Naive thymus-derived CD4-positive, alpha-beta T cell (primary cell): ENCODE measurements at regions not wholly inside any gene's neighbourhood (a gene's known extent, or its start where the extent isn't known, plus 50 kb on each side); places are given as distances from the start of the nearest gene placed in this dataset.

ENCODE experiments used
- ATAC-seq: fragments of 150-1000 bp; cut with Tn5 transposase; 2 replicates; pipeline ENCODE4 v1.10.0; 2021; ENCODE audit warnings: mild to moderate bottlenecking, moderate library complexity
- CTCF ChIA-PET: fragments of 350-600 bp; sonication (Branson Sonifier 250); formaldehyde crosslinking; loops from one replicate; lab custom pipeline; 2021; ENCODE audit warnings: antibody characterized with exemption; lab: Charles Lee
- POLR2A ChIA-PET: fragments of 350-600 bp; sonication (Branson Sonifier 250); formaldehyde crosslinking; loops from one replicate; lab custom pipeline; 2021; ENCODE audit warnings: antibody characterized with exemption, inconsistent platforms; lab: Charles Lee
- DNase-seq, 9 donors: peaks; one replicate each; pipeline versions ENCODE4 v3.0.0 to v3.0.0-alpha.2; 2020 to 2022; ENCODE audit warnings: mixed read lengths in 1 of 9
- H3K27ac ChIP-seq: one replicate; pipeline ENCODE4 v1.7.0; 2013; ENCODE audit warnings: mild to moderate bottlenecking, low read depth, low read length, moderate library complexity
- H3K27me3 ChIP-seq, 2 donors: one replicate each; pipeline ENCODE4 v1.7.0; 2013; ENCODE audit warnings: low read length in 2 of 2, mild to moderate bottlenecking in 2 of 2, moderate library complexity in 2 of 2; ENCODE audit not compliant: control insufficient read depth in 2 of 2, insufficient read depth in 2 of 2
- H3K36me3 ChIP-seq, 3 experiments: 1 replicate in 2 of 3; 2 replicates in 1 of 3; pipeline ENCODE4 v1.7.0; 2013; ENCODE audit warnings: low read length in 3 of 3, mild to moderate bottlenecking in 3 of 3, moderate library complexity in 1 of 3; ENCODE audit not compliant: insufficient read depth in 3 of 3, control insufficient read depth in 2 of 3
- H3K4me1 ChIP-seq, 2 donors: one replicate each; pipeline ENCODE4 v1.7.0; 2013; ENCODE audit warnings: low read length in 2 of 2, mild to moderate bottlenecking in 2 of 2, moderate library complexity in 1 of 2; ENCODE audit not compliant: control insufficient read depth in 2 of 2, insufficient read depth in 2 of 2
- H3K4me3 ChIP-seq: 2 replicates; pipeline ENCODE4 v1.7.0; 2013; ENCODE audit warnings: mild to moderate bottlenecking, low read length
- H3K9me3 ChIP-seq, 3 experiments: 1 replicate in 2 of 3; 2 replicates in 1 of 3; pipeline ENCODE4 v1.7.0; 2013; ENCODE audit warnings: low read length in 3 of 3; ENCODE audit not compliant: control insufficient read depth in 2 of 3
- H3K27ac Mint-ChIP-seq, 9 donors: one replicate each; pipeline ENCODE4 v1.8.0; 2020 to 2022; ENCODE audit warnings: mixed read lengths in 9 of 9, mild to moderate bottlenecking in 8 of 9, moderate library complexity in 5 of 9, inconsistent platforms in 2 of 9
- H3K27me3 Mint-ChIP-seq, 5 donors: one replicate each; pipeline ENCODE4 v1.8.0; 2021 to 2022; ENCODE audit warnings: mixed read lengths in 5 of 5, mild to moderate bottlenecking in 1 of 5
- H3K36me3 Mint-ChIP-seq, 5 donors: one replicate each; pipeline ENCODE4 v1.8.0; 2020 to 2022; ENCODE audit warnings: mixed read lengths in 5 of 5, mild to moderate bottlenecking in 3 of 5, inconsistent platforms in 1 of 5
- H3K4me1 Mint-ChIP-seq, 7 donors: one replicate each; pipeline ENCODE4 v1.8.0; 2020 to 2022; ENCODE audit warnings: mixed read lengths in 7 of 7, mild to moderate bottlenecking in 3 of 7, inconsistent platforms in 1 of 7
- H3K4me3 Mint-ChIP-seq, 10 donors: one replicate each; pipeline ENCODE4 v1.8.0; 2020 to 2022; ENCODE audit warnings: mild to moderate bottlenecking in 10 of 10, mixed read lengths in 10 of 10, moderate library complexity in 6 of 10, inconsistent platforms in 2 of 10
- H3K9me3 Mint-ChIP-seq, 11 donors: one replicate each; pipeline ENCODE4 v1.8.0; 2020 to 2022; ENCODE audit warnings: mixed read lengths in 11 of 11, mild to moderate bottlenecking in 4 of 11, inconsistent platforms in 1 of 11, moderate library complexity in 1 of 11
- intact Hi-C, 2 donors: fragments of 100-400 bp; cut with micrococcal nuclease; formaldehyde crosslinking; loops; one replicate each; pipeline ENCODE4 v1.15.1; 2023

DNA sequence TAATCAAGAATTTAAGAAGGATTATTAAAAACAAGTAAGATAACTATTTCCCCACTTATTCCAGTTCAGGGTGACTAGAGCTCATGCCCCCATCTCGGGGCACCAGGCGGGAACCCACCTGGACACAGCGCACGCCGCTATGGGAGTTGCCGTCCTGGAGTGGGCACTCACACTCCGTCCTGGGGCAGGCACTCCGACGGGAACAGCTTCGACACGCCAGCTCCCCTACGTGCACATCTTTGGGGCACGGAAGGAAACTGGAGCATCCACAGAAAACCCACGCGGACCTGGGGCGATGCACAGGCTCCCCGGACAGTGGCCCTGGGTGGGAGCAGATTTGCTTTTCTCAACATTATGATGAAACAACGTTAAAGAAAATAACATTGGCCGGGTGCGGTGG lies 52.0 kb upstream of the GATA5 start:
- Histone ChIP-seq H3K4me1 (no peaks in the 10 kb centered on the region), H3K36me3 (no peaks in the 10 kb centered on the region), H3K27me3 (peaks cover 0 to under 1% of the 10 kb centered on the region in 2 donors), H3K4me3 (no peak overlapping the region), H3K27ac (no peak overlapping the region), H3K9me3 (no peaks in the 10 kb centered on the region)
- DNase-seq (no peak), ATAC-seq (no peak)
- Mint-ChIP-seq H3K27me3 (peaks cover 2 to 19% (median 9%) of the 10 kb centered on the region in 5 donors), H3K4me1 (peaks cover 0 to 5% (median 0%) of the 10 kb centered on the region in 7 donors), H3K4me3 (no peak overlapping the region), H3K9me3 (peaks cover 0 to 1% (median 0%) of the 10 kb centered on the region in 11 donors), H3K36me3 (no peaks in the 10 kb centered on the region), H3K27ac (no peak overlapping the region)
- ChIA-PET POLR2A (no interaction called here), CTCF (no interaction called here)
- intact Hi-C loops = no loop called here

DNA sequence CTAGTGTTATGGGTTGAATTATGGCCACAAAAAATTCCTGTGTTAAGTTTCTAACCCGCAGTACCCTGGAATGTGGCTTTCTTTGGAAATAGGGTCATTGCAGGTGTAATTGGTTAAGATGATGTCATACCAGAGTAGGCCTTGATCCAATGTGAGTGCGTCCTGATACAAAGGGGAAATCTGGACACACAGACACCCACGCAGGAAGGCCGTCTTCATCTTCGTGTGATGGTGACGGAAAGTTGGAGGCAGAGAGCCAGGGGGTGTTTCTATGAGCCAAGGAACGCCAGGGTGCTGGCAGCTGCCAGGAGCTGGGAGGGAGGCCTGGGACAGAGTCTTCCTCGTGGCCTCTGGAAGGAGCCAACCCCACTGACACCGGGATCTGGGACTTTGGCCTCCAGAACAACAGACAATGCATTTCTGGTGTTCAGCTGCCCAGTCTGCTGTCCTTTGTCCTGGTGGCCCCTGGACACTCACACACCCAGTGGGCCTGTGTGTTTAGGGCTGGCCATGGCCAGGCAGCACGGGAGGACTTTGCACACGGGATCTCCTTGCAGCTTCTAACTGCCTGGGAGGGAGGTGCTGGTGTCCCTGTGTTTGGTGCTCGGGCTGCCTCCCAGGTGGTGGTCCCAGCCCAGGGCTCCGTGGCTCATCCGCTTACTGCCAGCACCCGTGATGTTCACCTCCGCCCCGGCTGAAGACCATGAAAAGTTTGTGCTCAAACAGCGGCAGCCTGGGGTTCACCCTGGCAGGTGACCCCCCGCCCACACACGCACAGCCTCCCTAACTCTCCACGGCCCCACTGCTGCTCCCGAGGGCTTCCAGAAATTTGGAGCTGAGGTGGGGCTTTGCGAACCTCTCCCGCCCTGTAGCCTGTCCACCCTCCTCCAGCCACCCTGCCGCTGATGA lies 53.4 kb upstream of the GATA5 start:
- peaks cover 0 to 3% (median 0%) of the 10 kb centered on the region in 7 donors for H3K4me1 Mint-ChIP-seq
- CTCF ChIA-PET = interaction anchor here (0.6 kb wide), 1 partner anchor 26 kb away, joined by 3 read pairs; no protein-coding TSS in a partner anchor
- H3K36me3 ChIP-seq = no peaks in the 10 kb centered on the region

GRCh38 chr20:62529896-62530642 lies 54.3 kb upstream of the GATA5 start:
- Histone ChIP-seq H3K4me1 (no peaks in the 10 kb centered on the region), H3K36me3 (no peaks in the 10 kb centered on the region), H3K27me3 (no peaks in the 10 kb centered on the region), H3K9me3 (no peaks in the 10 kb centered on the region), H3K27ac (no peak overlapping the region), H3K4me3 (no peak overlapping the region)
- ATAC-seq (no peak), DNase-seq (no peak)
- ChIA-PET POLR2A (no interaction called here), CTCF (interaction anchor here (0.6 to 0.7 kb wide), 2 partner anchors 12 to 27 kb away, joined by 3 read pairs; no protein-coding TSS in a partner anchor)
- Mint-ChIP-seq H3K4me3 (no peak overlapping the region), H3K27ac (no peak overlapping the region), H3K27me3 (peaks cover 0 to 14% (median 9%) of the 10 kb centered on the region in 5 donors), H3K36me3 (no peaks in the 10 kb centered on the region), H3K9me3 (peaks cover 0 to 1% (median 0%) of the 10 kb centered on the region in 11 donors), H3K4me1 (peaks cover 0 to 3% (median 0%) of the 10 kb centered on the region in 7 donors)
- intact Hi-C loops = no loop called here

More for the DNA sequence above, 53.4 kb upstream of the GATA5 start:
- Mint-ChIP-seq H3K9me3 (peaks cover 0 to 1% (median 0%) of the 10 kb centered on the region in 11 donors), H3K36me3 (no peaks in the 10 kb centered on the region), H3K4me3 (no peak overlapping the region), H3K27me3 (peaks cover 0 to 15% (median 9%) of the 10 kb centered on the region in 5 donors), H3K27ac (no peak overlapping the region)
- intact Hi-C loops = no loop called here
- Histone ChIP-seq H3K27ac (no peak overlapping the region), H3K4me3 (no peak overlapping the region), H3K27me3 (no peaks in the 10 kb centered on the region), H3K9me3 (no peaks in the 10 kb centered on the region), H3K4me1 (no peaks in the 10 kb centered on the region)
- DNase-seq (no peak), ATAC-seq (no peak)
- POLR2A ChIA-PET = no interaction called here

DNA sequence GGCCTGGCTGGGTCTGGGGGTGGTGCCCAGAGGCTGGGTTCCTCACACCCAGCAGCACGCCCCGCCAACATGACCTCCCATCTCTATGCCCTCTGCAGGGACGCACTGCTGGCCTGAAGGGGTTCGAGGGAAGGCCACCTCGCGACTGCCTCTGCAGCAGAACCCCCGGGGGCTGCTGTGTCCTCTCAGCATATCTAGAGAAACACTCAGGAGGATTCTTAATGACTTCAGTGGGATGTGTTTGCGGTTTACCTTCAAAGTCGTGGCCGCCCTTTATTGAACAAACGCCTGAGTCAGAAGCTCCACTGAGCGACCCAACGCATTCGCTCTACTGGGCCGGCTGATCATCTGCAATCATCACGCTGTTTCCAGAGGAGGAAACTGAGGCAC lies 54.8 kb upstream of the GATA5 start:
- Mint-ChIP-seq H3K9me3 (peaks cover 0 to 1% (median 0%) of the 10 kb centered on the region in 11 donors), H3K4me3 (no peak overlapping the region), H3K36me3 (no peaks in the 10 kb centered on the region), H3K27me3 (peaks cover 0 to 9% (median 8%) of the 10 kb centered on the region in 5 donors), H3K27ac (no peak overlapping the region), H3K4me1 (peaks cover 0 to 3% (median 0%) of the 10 kb centered on the region in 7 donors)
- Histone ChIP-seq H3K4me1 (no peaks in the 10 kb centered on the region), H3K9me3 (no peaks in the 10 kb centered on the region), H3K4me3 (no peak overlapping the region), H3K27me3 (no peaks in the 10 kb centered on the region), H3K36me3 (no peaks in the 10 kb centered on the region), H3K27ac (no peak overlapping the region)
- CTCF ChIA-PET = interaction anchor here (0.7 kb wide), 1 partner anchor 11 kb away, joined by 3 read pairs; no protein-coding TSS in a partner anchor
- intact Hi-C loops = no loop called here
- ATAC-seq (no peak), DNase-seq (no peak)
- POLR2A ChIA-PET = no interaction called here

- Mint-ChIP-seq H3K4me1 (peaks cover 0 to 3% (median 0%) of the 10 kb centered on the region in 7 donors), H3K27me3 (peaks cover 0 to 5% (median 4%) of the 10 kb centered on the region in 5 donors), H3K27ac (no peak overlapping the region), H3K9me3 (no peaks in the 10 kb centered on the region), H3K4me3 (no peak overlapping the region), H3K36me3 (no peaks in the 10 kb centered on the region)
- no peak for DNase-seq
- H3K9me3 ChIP-seq = no peaks in the 10 kb centered on the region
- ATAC-seq = no peak
- ChIA-PET CTCF (no interaction called here), POLR2A (no interaction called here)
- no peaks in the 10 kb centered on the region for H3K4me1 ChIP-seq
- H3K4me3 ChIP-seq = no peak overlapping the region
- no peak overlapping the region for H3K27ac ChIP-seq
- H3K27me3 ChIP-seq = no peaks in the 10 kb centered on the region
- H3K36me3 ChIP-seq = no peaks in the 10 kb centered on the region
- intact Hi-C loops = no loop called here
These were observed 55.4 kb upstream of the GATA5 start for GRCh38 chr20:62531046-62531838.

GRCh38 chr20:62532921-62533320 lies 57.1 kb upstream of the GATA5 start:
- Mint-ChIP-seq H3K4me3 (no peak overlapping the region), H3K27me3 (peaks cover 0 to 4% (median 0%) of the 10 kb centered on the region in 5 donors), H3K36me3 (no peaks in the 10 kb centered on the region), H3K9me3 (no peaks in the 10 kb centered on the region), H3K4me1 (peaks cover 0 to 3% (median 0%) of the 10 kb centered on the region in 7 donors), H3K27ac (no peak overlapping the region)
- intact Hi-C loops = no loop called here
- CTCF ChIA-PET = no interaction called here
- no peak for DNase-seq
- Histone ChIP-seq H3K4me1 (no peaks in the 10 kb centered on the region), H3K27ac (no peak overlapping the region), H3K27me3 (no peaks in the 10 kb centered on the region), H3K36me3 (no peaks in the 10 kb centered on the region), H3K9me3 (no peaks in the 10 kb centered on the region), H3K4me3 (no peak overlapping the region)
- POLR2A ChIA-PET = no interaction called here
- ATAC-seq = no peak
